NT2/D1 (cell line): ENCODE measurements at regions not wholly inside any gene's neighbourhood (a gene's known extent, or its start where the extent isn't known, plus 50 kb on each side); places are given as distances from the start of the nearest gene placed in this dataset.

Source experiments
- SUZ12 ChIP-seq: IDR thresholded peaks from 2 replicates; pipeline ENCODE4 v1.6.1; 2011; ENCODE audit not compliant: insufficient read length, insufficient read depth; ENCODE audit errors: extremely low read depth
- YY1 ChIP-seq: IDR thresholded peaks from 2 replicates; pipeline ENCODE4 v1.6.1; 2011; ENCODE audit not compliant: insufficient read length, insufficient read depth
- ZNF274 ChIP-seq: IDR thresholded peaks from 2 replicates; pipeline ENCODE4 v1.6.1; 2011; ENCODE audit warnings: mild to moderate bottlenecking, low read depth, low read length

GRCh38 chr2:105954891-105955290 lies 210.2 kb downstream of the NCK2 start:
- TF ChIP-seq YY1 (no peak), ZNF274 (no peak), SUZ12 (no peak)
